ENCODE measurements at regions not wholly inside any gene's neighbourhood (a gene's known extent, or its start where the extent isn't known, plus 50 kb on each side); places are given as distances from the start of the nearest gene placed in this dataset.

- no peak for DNase-seq (ENCODE audit: low spot score)
Measured at GRCh38 chr10:121071901-121072300, 220.7 kb downstream of the WDR11 start.

GRCh38 chr10:121073728-121074127 lies 222.6 kb downstream of the WDR11 start:
- no peak for DNase-seq (ENCODE audit: low spot score)

GRCh38 chr10:121076776-121077715 lies 225.9 kb downstream of the WDR11 start:
- DNase-seq (ENCODE audit: low spot score), result no peak

GRCh38 chr10:121078036-121078435 lies 226.9 kb downstream of the WDR11 start:
- no peak for DNase-seq (ENCODE audit: low spot score)

GRCh38 chr10:121078672-121079102 lies 227.5 kb downstream of the WDR11 start:
- DNase-seq (ENCODE audit: low spot score), result no peak

- no peak for DNase-seq (ENCODE audit: low spot score)
Measured at GRCh38 chr10:121079226-121079625, 228.1 kb downstream of the WDR11 start.

GRCh38 chr10:121080281-121080891 lies 229.2 kb downstream of the WDR11 start:
- DNase-seq (ENCODE audit: low spot score), result no peak

- no peak for DNase-seq (ENCODE audit: low spot score)
Measured at GRCh38 chr10:121081306-121081705, 230.1 kb downstream of the WDR11 start.

- no peak for DNase-seq (ENCODE audit: low spot score)
Measured at GRCh38 chr10:121082984-121083383, 231.8 kb downstream of the WDR11 start.

- no peak for DNase-seq (ENCODE audit: low spot score)
Measured at GRCh38 chr10:121084016-121084674, 233.0 kb downstream of the WDR11 start.

GRCh38 chr10:121084675-121085070 lies 233.5 kb downstream of the WDR11 start:
- DNase-seq (ENCODE audit: low spot score), result no peak

GRCh38 chr10:121085367-121085766 lies 234.2 kb downstream of the WDR11 start:
- DNase-seq (ENCODE audit: low spot score), result no peak

GRCh38 chr10:121087129-121087528 lies 236.0 kb downstream of the WDR11 start:
- no peak for DNase-seq (ENCODE audit: low spot score)

GRCh38 chr10:121087688-121088087 lies 236.5 kb downstream of the WDR11 start:
- DNase-seq (ENCODE audit: low spot score), result no peak

- no peak for DNase-seq (ENCODE audit: low spot score)
Measured at GRCh38 chr10:121088524-121088923, 237.4 kb downstream of the WDR11 start.

GRCh38 chr10:121089434-121089833 lies 238.3 kb downstream of the WDR11 start:
- no peak for DNase-seq (ENCODE audit: low spot score)

GRCh38 chr10:121091961-121092719 lies 241.0 kb downstream of the WDR11 start:
- no peak for DNase-seq (ENCODE audit: low spot score)

GRCh38 chr10:121092720-121093095 lies 241.5 kb downstream of the WDR11 start:
- DNase-seq (ENCODE audit: low spot score), result no peak

- no peak for DNase-seq (ENCODE audit: low spot score)
Measured at GRCh38 chr10:121096617-121097431, 245.7 kb downstream of the WDR11 start.

- DNase-seq (ENCODE audit: low spot score), result no peak
Measured at GRCh38 chr10:121098211-121098610, 247.0 kb downstream of the WDR11 start.

GRCh38 chr10:121098751-121099150 lies 247.6 kb downstream of the WDR11 start:
- no peak for DNase-seq (ENCODE audit: low spot score)
